Hepatocyte (in vitro differentiated cells): ENCODE measurements at regions not wholly inside any gene's neighbourhood (a gene's known extent, or its start where the extent isn't known, plus 50 kb on each side); places are given as distances from the start of the nearest gene placed in this dataset.
A peak's percentile ranks its signal among the peaks of the same experiment; 100 is the strongest.

ENCODE experiments used
- DNase-seq: peaks from one replicate; pipeline ENCODE4 v3.0.0-alpha.2; 2016; ENCODE audit warnings: low spot score
- H2AFZ ChIP-seq: fragments of 200-600 bp; sonication (generic); 2 replicates; pipeline ENCODE4 v1.6.0; 2016; ENCODE audit warnings: antibody characterized with exemption, mild to moderate bottlenecking
- H3K27ac ChIP-seq: fragments of 200-600 bp; sonication (generic); 2 replicates; pipeline ENCODE4 v1.5.1; 2016; ENCODE audit warnings: mild to moderate bottlenecking
- H3K27me3 ChIP-seq: fragments of 200-600 bp; sonication (generic); 2 replicates; pipeline ENCODE4 v1.6.1; 2016
- H3K36me3 ChIP-seq: fragments of 200-600 bp; sonication (generic); replicated peaks from 2 replicates; pipeline ENCODE4 v1.5.1; 2016; ENCODE audit warnings: low read depth; ENCODE audit not compliant: insufficient read depth
- H3K4me1 ChIP-seq: fragments of 200-600 bp; sonication (generic); 2 replicates; pipeline ENCODE4 v1.5.1; 2016; ENCODE audit warnings: mild to moderate bottlenecking, moderate library complexity; ENCODE audit not compliant: insufficient read depth
- H3K4me2 ChIP-seq: fragments of 200-600 bp; sonication (generic); 2 replicates; pipeline ENCODE4 v1.6.0; 2016
- H3K4me3 ChIP-seq: fragments of 200-600 bp; sonication (generic); 2 replicates; pipeline ENCODE4 v1.5.1; 2016; ENCODE audit warnings: mild to moderate bottlenecking
- H3K79me2 ChIP-seq: fragments of 200-600 bp; sonication (generic); 2 replicates; pipeline ENCODE4 v1.6.0; 2017; ENCODE audit warnings: mild to moderate bottlenecking
- H3K9me2 ChIP-seq: fragments of 200-600 bp; sonication (generic); replicated peaks from 2 replicates; pipeline ENCODE4 v1.6.0; 2017; ENCODE audit warnings: mild to moderate bottlenecking; ENCODE audit not compliant: insufficient read depth
- H3K9me3 ChIP-seq: fragments of 200-600 bp; sonication (generic); 2 replicates; pipeline ENCODE4 v1.5.1; 2016; ENCODE audit warnings: low read depth, mild to moderate bottlenecking
- H4K20me1 ChIP-seq: fragments of 200-600 bp; sonication (generic); 2 replicates; pipeline ENCODE4 v1.6.0; 2016; ENCODE audit warnings: mild to moderate bottlenecking; ENCODE audit not compliant: insufficient read depth, poor library complexity, severe bottlenecking
- EZH2 ChIP-seq: fragments of 200-600 bp; sonication (generic); IDR thresholded peaks from 2 replicates; pipeline ENCODE4 v1.6.1; 2016; ENCODE audit warnings: antibody characterized with exemption, mild to moderate bottlenecking, borderline replicate concordance
- EZH2phosphoT487 ChIP-seq: fragments of 200-600 bp; sonication (generic); IDR thresholded peaks from one replicate; pipeline ENCODE4 v1.6.1; 2018; ENCODE audit warnings: antibody characterized with exemption, mild to moderate bottlenecking, low read depth, moderate library complexity; ENCODE audit not compliant: unreplicated experiment, severe bottlenecking
- WGBS: methylation state at CpG from one replicate; pipeline ENCODE4 v1.1.6; 2016; ENCODE audit warnings: low lambda C conversion rate; ENCODE audit errors: missing lambda C conversion rate; 5-methylcytosine and 5-hydroxymethylcytosine counted together
- TF ChIP-seq, protein P1 (sequence below): fragments of 200-600 bp; sonication (generic); IDR thresholded peaks from 2 replicates; pipeline ENCODE4 v1.5.1; 2016; ENCODE audit warnings: antibody characterized with exemption, mild to moderate bottlenecking; ENCODE audit not compliant: poor library complexity

DNA sequence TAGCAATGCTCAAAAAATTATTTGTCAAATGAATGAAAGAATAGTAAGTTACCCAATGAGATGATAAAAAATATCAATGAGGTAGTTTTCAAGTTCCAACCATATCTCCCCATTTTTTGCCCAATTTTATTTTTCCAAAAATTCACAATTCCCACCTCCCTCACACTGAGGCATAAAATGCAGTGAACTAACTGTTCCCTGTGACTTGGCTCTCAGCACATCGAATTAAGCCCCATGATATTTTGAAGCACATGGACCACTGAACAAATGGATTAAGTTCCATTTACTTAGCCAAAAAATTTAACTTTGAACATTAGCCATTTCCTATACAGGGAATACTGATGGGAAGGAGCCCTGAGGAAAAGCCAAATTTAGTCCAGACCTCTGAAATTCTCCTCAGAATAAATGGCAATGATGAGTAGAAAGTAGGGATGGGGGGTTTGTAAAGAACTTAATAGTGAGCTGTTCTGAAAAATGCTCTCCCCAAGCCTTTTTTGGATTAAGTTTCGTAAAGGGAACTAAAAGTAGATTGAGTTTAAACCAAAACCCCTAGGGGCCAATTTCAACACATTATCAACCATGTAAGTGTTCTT lies 166.3 kb upstream of the GRM3 start:
- WGBS = 61% methylated on average over 2 of the region's 2 CpGs
- Histone ChIP-seq H3K27ac (no peak overlapping the region), H3K4me1 (no peaks in the 10 kb centered on the region), H3K27me3 (peaks cover 4% of the 10 kb centered on the region), H3K36me3 (no peaks in the 10 kb centered on the region), H3K4me2 (no peak overlapping the region), H3K9me3 (no peaks in the 10 kb centered on the region), H4K20me1 (no peaks in the 10 kb centered on the region), H2AFZ (no peak overlapping the region), H3K79me2 (no peaks in the 10 kb centered on the region), H3K4me3 (no peak overlapping the region), H3K9me2 (no peaks in the 10 kb centered on the region)
- TF ChIP-seq EZH2 = no peak
- TF ChIP-seq EZH2phosphoT487 = no peak
- TF ChIP-seq, protein P1, sequence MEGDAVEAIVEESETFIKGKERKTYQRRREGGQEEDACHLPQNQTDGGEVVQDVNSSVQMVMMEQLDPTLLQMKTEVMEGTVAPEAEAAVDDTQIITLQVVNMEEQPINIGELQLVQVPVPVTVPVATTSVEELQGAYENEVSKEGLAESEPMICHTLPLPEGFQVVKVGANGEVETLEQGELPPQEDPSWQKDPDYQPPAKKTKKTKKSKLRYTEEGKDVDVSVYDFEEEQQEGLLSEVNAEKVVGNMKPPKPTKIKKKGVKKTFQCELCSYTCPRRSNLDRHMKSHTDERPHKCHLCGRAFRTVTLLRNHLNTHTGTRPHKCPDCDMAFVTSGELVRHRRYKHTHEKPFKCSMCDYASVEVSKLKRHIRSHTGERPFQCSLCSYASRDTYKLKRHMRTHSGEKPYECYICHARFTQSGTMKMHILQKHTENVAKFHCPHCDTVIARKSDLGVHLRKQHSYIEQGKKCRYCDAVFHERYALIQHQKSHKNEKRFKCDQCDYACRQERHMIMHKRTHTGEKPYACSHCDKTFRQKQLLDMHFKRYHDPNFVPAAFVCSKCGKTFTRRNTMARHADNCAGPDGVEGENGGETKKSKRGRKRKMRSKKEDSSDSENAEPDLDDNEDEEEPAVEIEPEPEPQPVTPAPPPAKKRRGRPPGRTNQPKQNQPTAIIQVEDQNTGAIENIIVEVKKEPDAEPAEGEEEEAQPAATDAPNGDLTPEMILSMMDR = no peak
- DNase-seq = no peak

DNA sequence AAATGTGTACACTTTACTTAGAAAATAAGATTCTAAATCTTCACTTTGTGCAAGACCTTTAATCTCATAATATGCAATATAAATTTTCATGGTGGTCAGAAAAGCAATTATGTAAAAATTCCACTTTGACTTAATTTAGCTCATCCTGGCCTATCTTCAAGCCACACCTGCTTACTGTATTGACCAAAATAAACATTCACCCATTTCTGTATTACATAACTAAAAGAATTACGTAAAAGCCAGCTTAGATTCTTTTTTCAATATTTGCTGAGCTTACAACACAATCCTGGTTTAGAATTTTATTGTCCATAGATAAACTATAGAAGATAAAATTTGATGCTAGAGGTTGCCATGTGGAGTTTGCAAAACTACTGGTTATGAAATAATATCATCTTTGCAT lies 172.9 kb upstream of the GRM3 start:
- no peaks in the 10 kb centered on the region for H3K4me1 ChIP-seq
- DNase-seq = no peak
- H3K27ac ChIP-seq = no peak overlapping the region
- no peaks in the 10 kb centered on the region for H3K79me2 ChIP-seq
- no peaks in the 10 kb centered on the region for H3K9me2 ChIP-seq
- H3K4me3 ChIP-seq = no peak overlapping the region
- H3K4me2 ChIP-seq = no peak overlapping the region
- no peaks in the 10 kb centered on the region for H4K20me1 ChIP-seq
- peak; percentile 49 for TF ChIP-seq EZH2phosphoT487
- TF ChIP-seq EZH2 = no peak
- 40% methylated on average over 1 of the region's 1 CpG for WGBS
- no peak overlapping the region for H2AFZ ChIP-seq
- no peaks in the 10 kb centered on the region for H3K9me3 ChIP-seq
- H3K27me3 ChIP-seq = peaks cover 4% of the 10 kb centered on the region
- H3K36me3 ChIP-seq = no peaks in the 10 kb centered on the region

DNA sequence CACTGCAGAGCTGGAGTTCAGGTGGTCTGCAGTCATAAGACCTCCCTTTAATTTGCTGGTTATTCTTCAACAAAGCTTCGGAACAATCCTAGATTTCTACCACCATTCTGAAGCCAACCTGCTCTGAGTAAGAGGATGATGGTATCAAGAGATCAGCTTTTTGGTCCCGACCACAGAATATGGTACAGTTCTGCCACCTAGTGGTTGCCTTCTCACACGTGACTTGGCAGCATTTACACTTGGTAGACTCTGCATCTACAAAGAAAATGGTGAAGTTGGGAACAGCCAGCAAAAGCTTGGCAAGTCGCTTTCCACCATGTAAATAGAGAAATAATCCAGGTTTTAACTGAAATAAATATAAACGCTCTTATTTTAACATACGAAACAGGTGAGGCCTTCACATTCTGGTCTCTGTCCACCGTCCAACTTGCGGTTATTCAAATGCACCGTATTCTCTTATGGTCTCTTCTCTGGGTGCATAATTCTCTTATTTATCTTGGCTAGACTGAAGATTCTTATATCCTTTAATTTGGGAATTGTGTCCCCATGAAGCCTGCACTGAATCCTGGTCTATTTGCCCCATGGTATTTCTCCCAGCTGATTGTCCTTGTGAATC lies 173.9 kb upstream of the GRM3 start:
- H3K27ac ChIP-seq = no peak overlapping the region
- no peaks in the 10 kb centered on the region for H3K9me2 ChIP-seq
- no peak overlapping the region for H3K4me3 ChIP-seq
- no peak for TF ChIP-seq EZH2phosphoT487
- TF ChIP-seq EZH2 = no peak
- TF ChIP-seq, protein P1 = peak; percentile 81
- H3K4me2 ChIP-seq = no peak overlapping the region
- 36% methylated on average over 9 of the region's 9 CpGs for WGBS
- H3K27me3 ChIP-seq = peaks cover 4% of the 10 kb centered on the region
- DNase-seq = peak; percentile 89
- H3K79me2 ChIP-seq = no peaks in the 10 kb centered on the region
- no peaks in the 10 kb centered on the region for H3K36me3 ChIP-seq
- H4K20me1 ChIP-seq = no peaks in the 10 kb centered on the region
- no peak overlapping the region for H2AFZ ChIP-seq
- H3K9me3 ChIP-seq = no peaks in the 10 kb centered on the region
- H3K4me1 ChIP-seq = no peaks in the 10 kb centered on the region

DNA sequence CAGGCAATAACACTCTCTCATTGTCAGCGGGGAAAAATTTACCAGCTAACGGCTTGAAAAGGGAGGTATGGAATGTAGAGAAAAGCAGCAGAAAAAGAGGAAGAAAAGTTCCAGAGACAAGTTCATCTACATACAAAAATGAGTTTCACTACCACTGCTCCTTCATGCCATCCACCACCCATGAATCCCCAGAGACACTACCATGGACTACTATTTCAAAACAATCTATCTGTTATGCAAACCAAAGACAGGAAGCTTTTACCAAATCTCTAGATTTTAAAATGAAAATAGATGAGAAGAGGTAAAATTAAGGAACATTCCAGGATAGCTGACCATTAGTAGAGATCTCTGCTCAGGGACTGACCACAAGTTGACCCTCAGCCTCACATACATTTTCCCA lies 189.0 kb upstream of the GRM3 start:
- Histone ChIP-seq H3K36me3 (no peaks in the 10 kb centered on the region), H3K27ac (no peak overlapping the region), H3K9me2 (no peaks in the 10 kb centered on the region), H3K27me3 (no peaks in the 10 kb centered on the region), H3K9me3 (no peaks in the 10 kb centered on the region), H4K20me1 (no peaks in the 10 kb centered on the region), H3K4me1 (no peaks in the 10 kb centered on the region), H3K4me2 (no peak overlapping the region), H3K79me2 (no peaks in the 10 kb centered on the region), H2AFZ (no peak overlapping the region), H3K4me3 (no peak overlapping the region)
- TF ChIP-seq EZH2 = no peak
- TF ChIP-seq, protein P1 = no peak
- no peak for TF ChIP-seq EZH2phosphoT487
- WGBS = 83% methylated on average over 2 of the region's 2 CpGs
- DNase-seq = no peak
